Right cardiac atrium (tissue), 5 donors: ENCODE measurements at regions not wholly inside any gene's neighbourhood (a gene's known extent, or its start where the extent isn't known, plus 50 kb on each side); places are given as distances from the start of the nearest gene placed in this dataset.
"Not testable (repeated sequence)": the region's sequence is repeated elsewhere in the genome, so short reads cannot be mapped to it uniquely, and the experiment has no call there.

Experiments used
- ATAC-seq, 2 donors: fragments of 200-7000 bp; cut with Tn5 transposase; one replicate each; pipeline versions ENCODE4 v1.8.0 to v1.9.1; 2020; ENCODE audit warnings: moderate library complexity in 2 of 2, mild to moderate bottlenecking in 1 of 2
- DNase-seq, 3 donors: peaks; one replicate each; pipeline ENCODE4 v3.0.0-alpha.2; 2020
- H3K27ac ChIP-seq: one replicate; pipeline ENCODE4 v1.5.1; 2013; ENCODE audit warnings: mild to moderate bottlenecking, low read length, control low read depth, moderate library complexity
- H3K27me3 ChIP-seq: one replicate; pipeline ENCODE4 v1.6.1; 2013; ENCODE audit not compliant: control insufficient read depth, insufficient read depth
- H3K4me1 ChIP-seq: one replicate; pipeline ENCODE4 v1.6.1; 2013; ENCODE audit warnings: low read length; ENCODE audit not compliant: control insufficient read depth, insufficient read depth
- H3K4me3 ChIP-seq: one replicate; pipeline ENCODE4 v1.5.1; 2013; ENCODE audit warnings: low read length, control low read depth
- H3K9me3 ChIP-seq: one replicate; pipeline ENCODE4 v1.6.1; 2013; ENCODE audit warnings: low read length; ENCODE audit not compliant: control insufficient read depth
- WGBS: extraction: QIAGEN DNeasy Blood & Tissue Kit; methylation state at CpG from one replicate; pipeline ENCODE4 v1.1.7; 2013; 5-methylcytosine and 5-hydroxymethylcytosine counted together
- intact Hi-C, 4 donors: fragments of 100-400 bp; cut with DNase I; formaldehyde crosslinking; loops; one replicate each; pipeline versions ENCODE4 v1.11.0 to v1.14.0; 2022 to 2023
- donor health status: healthy with polysubstance abuse.
- donor health status: DM: no; HTN: yes; CAD: no.
- donor health status: DM: no; HTN: no; CAD: no.
- donor health status: DM: no; HTN: yes; CAD: no; lungs with severe emphysema.
- donor health status: DM: yes; HTN: yes; CAD: no.

DNA sequence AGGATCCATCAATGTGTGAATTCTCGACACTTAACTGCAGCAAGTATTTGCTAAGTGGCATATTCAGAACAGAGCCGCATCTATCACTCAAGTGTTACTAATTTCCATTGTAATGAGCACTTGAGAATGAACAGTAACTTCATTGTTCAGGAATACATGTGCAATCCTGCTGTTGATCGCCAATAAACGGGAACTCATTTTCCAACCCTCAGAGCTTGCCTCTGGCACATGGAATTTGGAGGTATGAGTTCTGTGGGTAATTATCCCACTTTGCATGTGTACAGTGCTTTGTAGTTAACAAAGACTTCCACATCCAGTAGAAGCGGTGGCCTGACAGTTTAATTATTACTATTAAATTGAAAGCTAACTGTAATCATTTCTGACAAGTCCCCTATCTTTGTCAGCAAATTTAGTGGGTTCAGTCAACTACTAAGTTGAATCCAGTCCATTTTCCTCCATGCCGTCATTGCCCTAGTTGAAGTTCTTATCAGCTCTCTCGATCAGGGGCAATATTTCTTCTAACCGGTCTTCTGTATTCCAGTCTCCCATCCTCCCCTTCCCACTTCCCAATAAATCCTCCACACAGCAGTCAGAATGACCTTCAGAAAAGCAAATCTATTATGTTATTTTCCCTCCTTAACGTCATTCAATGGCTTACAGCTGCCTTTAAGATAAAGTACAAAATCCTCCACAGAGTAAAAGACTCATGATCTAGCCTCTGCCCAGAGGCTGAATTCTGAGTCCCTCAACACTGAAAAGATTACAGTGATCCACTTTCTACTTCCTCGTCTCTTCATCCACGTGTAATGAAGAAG, 62.4 kb upstream of the GBA3 start:
- H3K27ac ChIP-seq, H3K9me3 ChIP-seq, intact Hi-C loops, H3K4me3 ChIP-seq, H3K4me1 ChIP-seq, ATAC-seq, H3K27me3 ChIP-seq, DNase-seq: not testable (repeated sequence)
- WGBS = 74% methylated on average over 11 of the region's 11 CpGs

DNA sequence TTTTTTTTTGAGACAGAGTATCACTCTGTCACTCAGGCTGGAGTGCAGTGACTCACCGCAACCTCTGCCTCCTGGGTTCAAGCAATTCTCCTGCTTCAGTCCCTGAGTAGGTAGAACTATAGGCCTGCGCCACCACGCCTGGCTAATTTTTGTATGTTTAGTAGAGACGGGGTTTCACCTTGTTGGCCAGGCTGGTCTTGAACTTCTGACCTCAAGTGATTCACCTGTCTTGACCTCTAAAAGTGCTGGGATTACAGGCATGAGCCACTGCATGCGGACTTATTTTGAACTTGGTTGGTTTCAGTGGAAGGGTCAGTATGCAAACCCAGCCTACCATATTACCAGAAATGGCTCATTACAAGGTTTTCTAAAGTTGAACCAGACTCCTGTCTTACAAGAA, 61.6 kb upstream of the GBA3 start:
- H3K27me3 ChIP-seq, DNase-seq, H3K4me3 ChIP-seq, intact Hi-C loops, H3K4me1 ChIP-seq, H3K27ac ChIP-seq, ATAC-seq, H3K9me3 ChIP-seq: not testable (repeated sequence)
- 96% methylated on average over 5 of the region's 5 CpGs for WGBS

- H3K4me3 ChIP-seq = no peak overlapping the region
- DNase-seq = peak in 1 of 3 donors; percentile 30
- no peaks in the 10 kb centered on the region for H3K27me3 ChIP-seq
- no peak overlapping the region for H3K27ac ChIP-seq
- intact Hi-C loops = no loop called here
- peak in 1 of 2 donors; percentile 26 for ATAC-seq
- no peaks in the 10 kb centered on the region for H3K9me3 ChIP-seq
- H3K4me1 ChIP-seq = no peaks in the 10 kb centered on the region
- WGBS = 70% methylated on average over 69 of the region's 69 CpGs
Measured at GRCh38 chr4:22634541-22635181, 58.1 kb upstream of the GBA3 start.

DNA sequence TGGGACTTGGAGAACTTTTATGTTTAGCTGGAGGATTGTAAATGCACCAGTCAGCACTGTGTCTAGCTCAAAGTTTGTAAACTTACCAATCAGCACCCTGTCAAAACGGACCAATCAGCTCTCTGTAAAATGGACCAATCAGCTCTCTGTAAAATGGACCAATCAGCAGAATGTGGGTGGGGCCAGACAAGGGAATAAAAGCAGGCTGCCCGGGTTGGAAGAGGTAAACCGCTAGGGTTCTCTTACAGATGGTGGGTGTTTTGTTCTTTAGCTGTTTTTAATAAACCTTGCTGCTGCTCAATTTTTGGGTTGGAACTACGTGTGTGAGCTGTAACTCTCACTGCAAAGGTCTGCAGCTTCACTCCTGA, 57.6 kb upstream of the GBA3 start:
- DNase-seq, H3K4me3 ChIP-seq, H3K27me3 ChIP-seq, intact Hi-C loops, ATAC-seq, H3K9me3 ChIP-seq, H3K27ac ChIP-seq, H3K4me1 ChIP-seq: not testable (repeated sequence)
- 88% methylated on average over 4 of the region's 4 CpGs for WGBS

DNA sequence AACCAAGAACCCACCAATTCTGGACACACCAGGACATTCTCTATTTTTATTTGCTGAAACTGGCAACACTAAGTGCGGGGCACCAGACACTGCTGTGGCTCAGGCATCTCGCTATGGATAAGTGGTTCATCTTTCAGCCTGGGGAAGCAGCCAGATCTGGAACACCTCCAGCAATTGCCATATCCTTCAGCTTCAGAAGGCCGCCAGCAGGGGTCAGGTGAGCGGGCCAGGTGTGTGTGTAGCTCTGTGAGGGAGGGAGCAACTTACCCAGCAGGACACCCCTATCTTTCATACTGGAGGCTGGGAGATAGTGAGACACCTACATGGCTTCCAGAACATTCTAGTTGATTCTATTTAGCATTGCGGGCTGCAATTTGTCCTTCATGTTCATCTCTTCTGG, 57.0 kb upstream of the GBA3 start:
- Histone ChIP-seq H3K27ac (no peak overlapping the region), H3K27me3 (no peaks in the 10 kb centered on the region), H3K4me3 (no peak overlapping the region), H3K9me3 (no peaks in the 10 kb centered on the region), H3K4me1 (no peaks in the 10 kb centered on the region)
- ATAC-seq = no peak
- DNase-seq = no peak
- WGBS = 91% methylated on average over 5 of the region's 5 CpGs
- intact Hi-C loops = no loop called here

- Histone ChIP-seq H3K4me1 (no peaks in the 10 kb centered on the region), H3K4me3 (no peak overlapping the region), H3K27ac (no peak overlapping the region), H3K27me3 (no peaks in the 10 kb centered on the region), H3K9me3 (no peaks in the 10 kb centered on the region)
- no peak for ATAC-seq
- intact Hi-C loops = no loop called here
- WGBS = 82% methylated on average over 4 of the region's 4 CpGs
- peak in 1 of 3 donors; percentile 21 for DNase-seq
Measured at GRCh38 chr4:22637306-22637705, 55.4 kb upstream of the GBA3 start.
